ENCODE measurements at regions not wholly inside any gene's neighbourhood (a gene's known extent, or its start where the extent isn't known, plus 50 kb on each side); places are given as distances from the start of the nearest gene placed in this dataset.

DNA sequence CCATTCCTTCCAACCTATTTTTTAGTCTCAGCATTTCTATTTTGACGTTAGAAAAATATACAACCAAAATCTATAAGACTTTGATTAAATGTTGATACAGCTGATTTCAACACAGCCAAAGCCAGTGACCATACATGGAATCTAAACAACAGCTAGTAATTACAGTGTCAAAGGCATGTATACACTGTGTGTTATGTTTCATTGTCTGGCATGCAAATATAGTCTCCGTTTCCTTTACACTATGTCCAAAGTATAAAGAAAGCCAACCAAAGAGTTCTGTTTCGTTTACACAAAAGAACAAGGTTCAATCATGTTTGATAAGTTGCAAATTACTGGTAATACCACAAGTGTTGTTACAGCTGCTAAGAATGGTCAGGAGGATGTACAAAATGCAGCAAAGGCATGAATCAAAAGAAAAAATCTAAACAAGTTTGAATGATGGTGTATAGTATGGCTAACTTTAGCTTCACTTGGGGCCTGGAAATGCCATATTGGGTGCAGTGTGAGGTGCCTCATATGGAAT is 268.3 kb upstream of the FERD3L start:
- no peaks in the 10 kb centered on the region for H3K27me3 ChIP-seq (ENCODE audit: control insufficient read depth, insufficient read depth, low read length)
- no peak overlapping the region for H3K27ac ChIP-seq (ENCODE audit: low read depth, low read length)
- peak; percentile 81 for DNase-seq (ENCODE audit: low read depth, low spot score)
- H3K4me3 ChIP-seq (ENCODE audit: low read depth, low read length) = no peak overlapping the region
- no peaks in the 10 kb centered on the region for H3K9me3 ChIP-seq (ENCODE audit: control insufficient read depth, insufficient read depth, low read length)
- TF ChIP-seq, protein P1, sequence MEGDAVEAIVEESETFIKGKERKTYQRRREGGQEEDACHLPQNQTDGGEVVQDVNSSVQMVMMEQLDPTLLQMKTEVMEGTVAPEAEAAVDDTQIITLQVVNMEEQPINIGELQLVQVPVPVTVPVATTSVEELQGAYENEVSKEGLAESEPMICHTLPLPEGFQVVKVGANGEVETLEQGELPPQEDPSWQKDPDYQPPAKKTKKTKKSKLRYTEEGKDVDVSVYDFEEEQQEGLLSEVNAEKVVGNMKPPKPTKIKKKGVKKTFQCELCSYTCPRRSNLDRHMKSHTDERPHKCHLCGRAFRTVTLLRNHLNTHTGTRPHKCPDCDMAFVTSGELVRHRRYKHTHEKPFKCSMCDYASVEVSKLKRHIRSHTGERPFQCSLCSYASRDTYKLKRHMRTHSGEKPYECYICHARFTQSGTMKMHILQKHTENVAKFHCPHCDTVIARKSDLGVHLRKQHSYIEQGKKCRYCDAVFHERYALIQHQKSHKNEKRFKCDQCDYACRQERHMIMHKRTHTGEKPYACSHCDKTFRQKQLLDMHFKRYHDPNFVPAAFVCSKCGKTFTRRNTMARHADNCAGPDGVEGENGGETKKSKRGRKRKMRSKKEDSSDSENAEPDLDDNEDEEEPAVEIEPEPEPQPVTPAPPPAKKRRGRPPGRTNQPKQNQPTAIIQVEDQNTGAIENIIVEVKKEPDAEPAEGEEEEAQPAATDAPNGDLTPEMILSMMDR (IDR thresholded peaks at IDR 0.05; ENCODE audit: low read depth, low read length) = no peak
- POLR2A ChIA-PET = interaction anchor here (1.8 kb wide), 1 partner anchor 12 kb away, joined by 6 read pairs; no protein-coding TSS in a partner anchor
- CTCF ChIA-PET = interaction anchor here (0.5 to 0.8 kb wide), 2 partner anchors 79 to 291 kb away, joined by 3 to 5 read pairs; no protein-coding TSS in a partner anchor

DNA sequence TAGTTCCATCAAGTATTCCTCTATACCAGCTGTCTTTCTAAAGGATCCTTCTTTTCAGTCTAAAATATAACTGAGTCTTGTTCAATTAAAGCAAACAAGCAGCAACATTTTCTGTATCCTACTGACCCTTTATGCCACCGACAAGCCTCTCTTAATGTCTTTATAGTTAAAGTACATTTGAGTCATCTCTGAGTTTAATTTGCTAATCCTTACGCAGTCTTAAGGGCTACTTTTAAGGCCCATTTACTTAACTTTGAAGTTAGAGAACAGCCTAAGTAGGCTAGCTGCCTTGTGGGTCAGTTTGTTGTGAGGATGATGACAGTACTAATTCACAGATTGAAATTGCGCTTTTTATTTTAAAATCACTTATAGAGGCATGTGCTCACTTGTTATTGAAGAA is 265.5 kb upstream of the FERD3L start:
- ChIA-PET CTCF (interaction anchor here (0.8 to 1.9 kb wide), 2 partner anchors 197 to 289 kb away, joined by 3 to 6 read pairs; no protein-coding TSS in a partner anchor), POLR2A (no interaction called here)
- no peaks in the 10 kb centered on the region for H3K27me3 ChIP-seq (ENCODE audit: control insufficient read depth, insufficient read depth, low read length)
- H3K27ac ChIP-seq (ENCODE audit: low read depth, low read length) = no peak overlapping the region
- no peak for DNase-seq (ENCODE audit: low read depth, low spot score)
- H3K4me3 ChIP-seq (ENCODE audit: low read depth, low read length) = no peak overlapping the region
- TF ChIP-seq, protein P1 (IDR thresholded peaks at IDR 0.05; ENCODE audit: low read depth, low read length) = no peak
- H3K9me3 ChIP-seq (ENCODE audit: control insufficient read depth, insufficient read depth, low read length) = no peaks in the 10 kb centered on the region

DNA sequence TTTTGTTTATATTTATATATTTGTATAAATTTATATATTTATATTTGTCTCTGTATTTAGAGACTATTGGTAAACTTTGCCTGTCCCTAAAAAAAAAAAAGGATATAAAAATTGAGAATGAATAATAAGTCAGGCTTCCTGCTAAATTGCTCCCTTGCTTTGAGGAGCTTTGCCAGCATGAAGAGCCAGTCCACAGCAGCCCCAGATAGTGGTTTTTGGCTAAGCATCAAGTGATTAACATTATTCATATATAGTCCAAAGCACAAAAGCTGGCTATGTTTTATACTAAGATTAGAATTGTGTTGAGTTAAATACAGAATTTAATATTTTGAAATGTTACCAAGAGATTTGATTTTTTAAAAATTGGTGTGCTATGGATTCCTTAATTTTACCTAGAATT is 264.9 kb upstream of the FERD3L start:
- CTCF ChIA-PET = interaction anchor here (0.8 to 1.9 kb wide), 2 partner anchors 196 to 288 kb away, joined by 3 to 6 read pairs; no protein-coding TSS in a partner anchor
- POLR2A ChIA-PET = no interaction called here

GRCh38 chr7:19408706-19409220 is 263.5 kb upstream of the FERD3L start:
- no peak overlapping the region for H3K4me3 ChIP-seq (ENCODE audit: low read depth, low read length)
- no peaks in the 10 kb centered on the region for H3K27me3 ChIP-seq (ENCODE audit: control insufficient read depth, insufficient read depth, low read length)
- TF ChIP-seq, protein P1 (IDR thresholded peaks at IDR 0.05; ENCODE audit: low read depth, low read length) = no peak
- ChIA-PET CTCF (no interaction called here), POLR2A (no interaction called here)
- H3K9me3 ChIP-seq (ENCODE audit: control insufficient read depth, insufficient read depth, low read length) = no peaks in the 10 kb centered on the region
- DNase-seq (ENCODE audit: low read depth, low spot score) = no peak
- no peak overlapping the region for H3K27ac ChIP-seq (ENCODE audit: low read depth, low read length)

More for the DNA sequence above, 264.9 kb upstream of the FERD3L start:
- Histone ChIP-seq H3K9me3 (ENCODE audit: control insufficient read depth, insufficient read depth, low read length) (no peaks in the 10 kb centered on the region), H3K27ac (ENCODE audit: low read depth, low read length) (no peak overlapping the region), H3K27me3 (ENCODE audit: control insufficient read depth, insufficient read depth, low read length) (no peaks in the 10 kb centered on the region), H3K4me3 (ENCODE audit: low read depth, low read length) (no peak overlapping the region)
- no peak for DNase-seq (ENCODE audit: low read depth, low spot score)
- TF ChIP-seq, protein P1 (IDR thresholded peaks at IDR 0.05; ENCODE audit: low read depth, low read length) = no peak

DNA sequence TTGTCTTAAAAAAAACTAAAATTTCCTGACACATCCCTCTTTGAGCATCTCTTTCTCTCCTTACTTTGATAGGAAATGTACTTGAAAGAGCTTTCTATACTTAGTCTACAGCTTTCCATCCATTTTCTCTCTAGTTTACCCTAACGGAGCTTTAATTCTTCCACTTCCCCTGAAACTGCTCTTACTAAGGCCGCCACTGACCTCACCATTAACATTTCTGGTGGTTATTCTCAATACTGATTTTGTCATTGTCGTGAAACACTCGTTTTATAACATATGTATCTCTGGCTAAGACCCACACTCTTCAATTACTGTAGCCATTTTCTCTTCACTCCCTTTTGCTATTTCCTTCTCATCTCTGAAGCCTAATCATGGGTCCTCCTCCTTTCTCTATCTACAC is 262.0 kb upstream of the FERD3L start:
- CTCF ChIA-PET = interaction anchor here (0.6 kb wide), 1 partner anchor 8 kb away, joined by 3 read pairs; no protein-coding TSS in a partner anchor
- no peak for DNase-seq (ENCODE audit: low read depth, low spot score)
- POLR2A ChIA-PET = no interaction called here

More for the DNA sequence above, 262.0 kb upstream of the FERD3L start:
- Histone ChIP-seq H3K27ac (ENCODE audit: low read depth, low read length) (no peak overlapping the region), H3K27me3 (ENCODE audit: control insufficient read depth, insufficient read depth, low read length) (no peaks in the 10 kb centered on the region), H3K9me3 (ENCODE audit: control insufficient read depth, insufficient read depth, low read length) (no peaks in the 10 kb centered on the region), H3K4me3 (ENCODE audit: low read depth, low read length) (no peak overlapping the region)
- TF ChIP-seq, protein P1 (IDR thresholded peaks at IDR 0.05; ENCODE audit: low read depth, low read length) = no peak
